ENCODE measurements at regions not wholly inside any gene's neighbourhood (a gene's known extent, or its start where the extent isn't known, plus 50 kb on each side); places are given as distances from the start of the nearest gene placed in this dataset.

GRCh38 chr5:159449925-159450324 lies 119.6 kb upstream of the IL12B start:
- TF ChIP-seq POLR2AphosphoS5 (IDR thresholded peaks at IDR 0.05; ENCODE audit: low read depth, low read length) (no peak), SPI1 (IDR thresholded peaks at IDR 0.05; ENCODE audit: low read depth, low read length) (no peak)
